ENCODE measurements at regions not wholly inside any gene's neighbourhood (a gene's known extent, or its start where the extent isn't known, plus 50 kb on each side); places are given as distances from the start of the nearest gene placed in this dataset.

GRCh38 chr11:128212324-128212723 is 375.0 kb downstream of the ETS1 start:
- TF ChIP-seq, protein P1, sequence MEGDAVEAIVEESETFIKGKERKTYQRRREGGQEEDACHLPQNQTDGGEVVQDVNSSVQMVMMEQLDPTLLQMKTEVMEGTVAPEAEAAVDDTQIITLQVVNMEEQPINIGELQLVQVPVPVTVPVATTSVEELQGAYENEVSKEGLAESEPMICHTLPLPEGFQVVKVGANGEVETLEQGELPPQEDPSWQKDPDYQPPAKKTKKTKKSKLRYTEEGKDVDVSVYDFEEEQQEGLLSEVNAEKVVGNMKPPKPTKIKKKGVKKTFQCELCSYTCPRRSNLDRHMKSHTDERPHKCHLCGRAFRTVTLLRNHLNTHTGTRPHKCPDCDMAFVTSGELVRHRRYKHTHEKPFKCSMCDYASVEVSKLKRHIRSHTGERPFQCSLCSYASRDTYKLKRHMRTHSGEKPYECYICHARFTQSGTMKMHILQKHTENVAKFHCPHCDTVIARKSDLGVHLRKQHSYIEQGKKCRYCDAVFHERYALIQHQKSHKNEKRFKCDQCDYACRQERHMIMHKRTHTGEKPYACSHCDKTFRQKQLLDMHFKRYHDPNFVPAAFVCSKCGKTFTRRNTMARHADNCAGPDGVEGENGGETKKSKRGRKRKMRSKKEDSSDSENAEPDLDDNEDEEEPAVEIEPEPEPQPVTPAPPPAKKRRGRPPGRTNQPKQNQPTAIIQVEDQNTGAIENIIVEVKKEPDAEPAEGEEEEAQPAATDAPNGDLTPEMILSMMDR (IDR thresholded peaks at IDR 0.05), result no peak
- TF ChIP-seq JUN (CRISPR knock-in tag; IDR thresholded peaks at IDR 0.05) (no peak), MAX (CRISPR knock-in tag; IDR thresholded peaks at IDR 0.05) (no peak), FOXP1 (CRISPR knock-in tag; IDR thresholded peaks at IDR 0.05; ENCODE audit: borderline replicate concordance) (no peak), E2F4 (CRISPR knock-in tag; IDR thresholded peaks at IDR 0.05; ENCODE audit: borderline replicate concordance, low read depth) (no peak), ELF4 (CRISPR knock-in tag; IDR thresholded peaks at IDR 0.05; ENCODE audit: low read depth) (no peak), FOXK1 (CRISPR knock-in tag; IDR thresholded peaks at IDR 0.05) (no peak), USF2 (CRISPR knock-in tag; IDR thresholded peaks at IDR 0.05) (no peak)
- TF ChIP-seq, protein P2, sequence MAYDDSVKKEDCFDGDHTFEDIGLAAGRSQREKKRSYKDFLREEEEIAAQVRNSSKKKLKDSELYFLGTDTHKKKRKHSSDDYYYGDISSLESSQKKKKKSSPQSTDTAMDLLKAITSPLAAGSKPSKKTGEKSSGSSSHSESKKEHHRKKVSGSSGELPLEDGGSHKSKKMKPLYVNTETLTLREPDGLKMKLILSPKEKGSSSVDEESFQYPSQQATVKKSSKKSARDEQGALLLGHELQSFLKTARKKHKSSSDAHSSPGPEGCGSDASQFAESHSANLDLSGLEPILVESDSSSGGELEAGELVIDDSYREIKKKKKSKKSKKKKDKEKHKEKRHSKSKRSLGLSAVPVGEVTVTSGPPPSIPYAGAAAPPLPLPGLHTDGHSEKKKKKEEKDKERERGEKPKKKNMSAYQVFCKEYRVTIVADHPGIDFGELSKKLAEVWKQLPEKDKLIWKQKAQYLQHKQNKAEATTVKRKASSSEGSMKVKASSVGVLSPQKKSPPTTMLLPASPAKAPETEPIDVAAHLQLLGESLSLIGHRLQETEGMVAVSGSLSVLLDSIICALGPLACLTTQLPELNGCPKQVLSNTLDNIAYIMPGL (CRISPR knock-in tag; IDR thresholded peaks at IDR 0.05), result no peak
- TF ChIP-seq, protein P3, sequence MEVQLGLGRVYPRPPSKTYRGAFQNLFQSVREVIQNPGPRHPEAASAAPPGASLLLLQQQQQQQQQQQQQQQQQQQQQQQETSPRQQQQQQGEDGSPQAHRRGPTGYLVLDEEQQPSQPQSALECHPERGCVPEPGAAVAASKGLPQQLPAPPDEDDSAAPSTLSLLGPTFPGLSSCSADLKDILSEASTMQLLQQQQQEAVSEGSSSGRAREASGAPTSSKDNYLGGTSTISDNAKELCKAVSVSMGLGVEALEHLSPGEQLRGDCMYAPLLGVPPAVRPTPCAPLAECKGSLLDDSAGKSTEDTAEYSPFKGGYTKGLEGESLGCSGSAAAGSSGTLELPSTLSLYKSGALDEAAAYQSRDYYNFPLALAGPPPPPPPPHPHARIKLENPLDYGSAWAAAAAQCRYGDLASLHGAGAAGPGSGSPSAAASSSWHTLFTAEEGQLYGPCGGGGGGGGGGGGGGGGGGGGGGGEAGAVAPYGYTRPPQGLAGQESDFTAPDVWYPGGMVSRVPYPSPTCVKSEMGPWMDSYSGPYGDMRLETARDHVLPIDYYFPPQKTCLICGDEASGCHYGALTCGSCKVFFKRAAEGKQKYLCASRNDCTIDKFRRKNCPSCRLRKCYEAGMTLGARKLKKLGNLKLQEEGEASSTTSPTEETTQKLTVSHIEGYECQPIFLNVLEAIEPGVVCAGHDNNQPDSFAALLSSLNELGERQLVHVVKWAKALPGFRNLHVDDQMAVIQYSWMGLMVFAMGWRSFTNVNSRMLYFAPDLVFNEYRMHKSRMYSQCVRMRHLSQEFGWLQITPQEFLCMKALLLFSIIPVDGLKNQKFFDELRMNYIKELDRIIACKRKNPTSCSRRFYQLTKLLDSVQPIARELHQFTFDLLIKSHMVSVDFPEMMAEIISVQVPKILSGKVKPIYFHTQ (CRISPR knock-in tag; IDR thresholded peaks at IDR 0.05), result no peak

All from WTC11 (cell line).